ENCODE measurements at regions not wholly inside any gene's neighbourhood (a gene's known extent, or its start where the extent isn't known, plus 50 kb on each side); places are given as distances from the start of the nearest gene placed in this dataset.

DNA sequence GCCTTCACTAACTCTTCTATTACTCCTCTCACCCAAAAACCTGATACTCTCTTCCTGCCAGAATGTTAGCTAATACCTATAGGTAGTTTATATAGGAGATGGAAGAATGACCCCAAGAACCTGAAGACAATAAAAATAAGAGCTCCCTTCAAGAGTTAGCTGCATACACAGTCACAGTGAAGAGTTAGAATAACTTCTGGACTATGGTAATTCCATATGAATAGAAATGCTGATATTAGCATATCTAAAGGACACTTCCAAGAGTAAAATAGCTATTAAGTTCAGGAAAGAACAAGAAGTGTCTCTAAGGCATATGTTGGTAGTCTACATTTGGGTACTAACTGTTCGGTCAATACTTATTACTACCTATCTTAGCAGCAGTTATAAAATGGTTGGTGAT lies 134.2 kb downstream of the VGLL3 start:
- ATAC-seq (ENCODE audit: poor library complexity) (no peak), DNase-seq (no peak)
- no peak overlapping the region for H3K27ac ChIP-seq (ENCODE audit: low read depth in 1 of 2, low read length in 2 of 2)
- H3K27me3 Mint-ChIP-seq = no peaks in the 10 kb centered on the region
- intact Hi-C loops (cut with DNase I, micrococcal nuclease) = no loop called here
- no peaks in the 10 kb centered on the region for H3K36me3 ChIP-seq (ENCODE audit: insufficient read depth, low read length)
- no peaks in the 10 kb centered on the region for H3K36me3 Mint-ChIP-seq (ENCODE audit: low read depth)
- H3K9me3 Mint-ChIP-seq = no peaks in the 10 kb centered on the region
- no peaks in the 10 kb centered on the region for H3K4me1 Mint-ChIP-seq (ENCODE audit: low read depth)
- H3K4me3 ChIP-seq (ENCODE audit: low read length) = no peak overlapping the region
- H3K27me3 ChIP-seq (ENCODE audit: control insufficient read depth in 1 of 2, insufficient read depth in 2 of 2, low read length in 2 of 2) = no peaks in the 10 kb centered on the region
- peaks cover 0 to 3% of the 10 kb centered on the region in 2 experiments for H3K9me3 ChIP-seq (ENCODE audit: control insufficient read depth in 1 of 2, insufficient read depth in 1 of 2, low read length in 2 of 2)
- H3K4me3 Mint-ChIP-seq = no peak overlapping the region
- TF ChIP-seq, protein P1, sequence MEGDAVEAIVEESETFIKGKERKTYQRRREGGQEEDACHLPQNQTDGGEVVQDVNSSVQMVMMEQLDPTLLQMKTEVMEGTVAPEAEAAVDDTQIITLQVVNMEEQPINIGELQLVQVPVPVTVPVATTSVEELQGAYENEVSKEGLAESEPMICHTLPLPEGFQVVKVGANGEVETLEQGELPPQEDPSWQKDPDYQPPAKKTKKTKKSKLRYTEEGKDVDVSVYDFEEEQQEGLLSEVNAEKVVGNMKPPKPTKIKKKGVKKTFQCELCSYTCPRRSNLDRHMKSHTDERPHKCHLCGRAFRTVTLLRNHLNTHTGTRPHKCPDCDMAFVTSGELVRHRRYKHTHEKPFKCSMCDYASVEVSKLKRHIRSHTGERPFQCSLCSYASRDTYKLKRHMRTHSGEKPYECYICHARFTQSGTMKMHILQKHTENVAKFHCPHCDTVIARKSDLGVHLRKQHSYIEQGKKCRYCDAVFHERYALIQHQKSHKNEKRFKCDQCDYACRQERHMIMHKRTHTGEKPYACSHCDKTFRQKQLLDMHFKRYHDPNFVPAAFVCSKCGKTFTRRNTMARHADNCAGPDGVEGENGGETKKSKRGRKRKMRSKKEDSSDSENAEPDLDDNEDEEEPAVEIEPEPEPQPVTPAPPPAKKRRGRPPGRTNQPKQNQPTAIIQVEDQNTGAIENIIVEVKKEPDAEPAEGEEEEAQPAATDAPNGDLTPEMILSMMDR (IDR thresholded peaks at IDR 0.05) = no peak
- ChIA-PET CTCF (no interaction called here), POLR2A (no interaction called here)
- H3K4me1 ChIP-seq (ENCODE audit: insufficient read depth, low read length) = no peaks in the 10 kb centered on the region
- H3K27ac Mint-ChIP-seq = no peak overlapping the region

GRCh38 chr3:86849991-86850390 lies 141.0 kb downstream of the VGLL3 start:
- DNase-seq (no peak), ATAC-seq (ENCODE audit: poor library complexity) (no peak)
- no peaks in the 10 kb centered on the region for H3K4me1 ChIP-seq (ENCODE audit: insufficient read depth, low read length)
- intact Hi-C loops (cut with DNase I, micrococcal nuclease) = no loop called here
- Mint-ChIP-seq H3K9me3 (no peaks in the 10 kb centered on the region), H3K4me3 (no peak overlapping the region), H3K27ac (no peak overlapping the region), H3K36me3 (ENCODE audit: low read depth) (no peaks in the 10 kb centered on the region), H3K4me1 (ENCODE audit: low read depth) (no peaks in the 10 kb centered on the region), H3K27me3 (no peaks in the 10 kb centered on the region)
- TF ChIP-seq, protein P1 (IDR thresholded peaks at IDR 0.05) = no peak
- ChIA-PET POLR2A (no interaction called here), CTCF (no interaction called here)
- no peaks in the 10 kb centered on the region for H3K27me3 ChIP-seq (ENCODE audit: control insufficient read depth in 1 of 2, insufficient read depth in 2 of 2, low read length in 2 of 2)
- no peak overlapping the region for H3K27ac ChIP-seq (ENCODE audit: low read depth in 1 of 2, low read length in 2 of 2)
- no peak overlapping the region for H3K4me3 ChIP-seq (ENCODE audit: low read length)
- H3K9me3 ChIP-seq (ENCODE audit: control insufficient read depth in 1 of 2, insufficient read depth in 1 of 2, low read length in 2 of 2) = no peaks in the 10 kb centered on the region
- no peaks in the 10 kb centered on the region for H3K36me3 ChIP-seq (ENCODE audit: insufficient read depth, low read length)

DNA sequence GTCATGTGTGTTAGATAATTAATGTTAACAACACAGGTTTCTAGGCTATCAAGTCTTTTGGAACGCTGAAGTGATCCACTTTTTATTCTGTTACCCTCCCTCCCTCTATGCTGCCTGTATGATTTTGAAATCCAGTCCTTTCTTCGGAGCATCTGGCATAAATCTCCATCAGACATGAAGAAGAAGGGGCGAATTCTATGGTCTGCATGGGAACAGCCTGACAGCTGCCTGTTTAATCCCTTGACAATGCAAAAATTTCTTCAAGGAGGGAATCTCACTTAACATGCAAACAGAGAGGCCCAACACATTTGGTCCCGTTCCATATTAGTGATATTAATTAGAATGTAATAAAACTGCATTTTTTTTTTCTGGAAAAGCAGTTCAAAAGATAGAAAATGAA lies 145.2 kb downstream of the VGLL3 start:
- Mint-ChIP-seq H3K27me3 (no peaks in the 10 kb centered on the region), H3K36me3 (ENCODE audit: low read depth) (no peaks in the 10 kb centered on the region), H3K27ac (no peak overlapping the region), H3K4me1 (ENCODE audit: low read depth) (no peaks in the 10 kb centered on the region), H3K9me3 (peaks cover 4% of the 10 kb centered on the region), H3K4me3 (no peak overlapping the region)
- CTCF ChIA-PET = no interaction called here
- Histone ChIP-seq H3K27me3 (ENCODE audit: control insufficient read depth in 1 of 2, insufficient read depth in 2 of 2, low read length in 2 of 2) (no peaks in the 10 kb centered on the region), H3K36me3 (ENCODE audit: insufficient read depth, low read length) (no peaks in the 10 kb centered on the region), H3K4me1 (ENCODE audit: insufficient read depth, low read length) (no peaks in the 10 kb centered on the region), H3K4me3 (ENCODE audit: low read length) (no peak overlapping the region), H3K9me3 (ENCODE audit: control insufficient read depth in 1 of 2, insufficient read depth in 1 of 2, low read length in 2 of 2) (no peaks in the 10 kb centered on the region), H3K27ac (ENCODE audit: low read depth in 1 of 2, low read length in 2 of 2) (no peak overlapping the region)
- intact Hi-C loops (cut with DNase I, micrococcal nuclease) = no loop called here
- DNase-seq (no peak), ATAC-seq (ENCODE audit: poor library complexity) (no peak)
- POLR2A ChIA-PET = no interaction called here
- TF ChIP-seq, protein P1 (IDR thresholded peaks at IDR 0.05) = no peak

Measured in CD4-positive, alpha-beta T cell (primary cell).